Neural crest cell (in vitro differentiated cells): ENCODE measurements at regions not wholly inside any gene's neighbourhood (a gene's known extent, or its start where the extent isn't known, plus 50 kb on each side); places are given as distances from the start of the nearest gene placed in this dataset.

ENCODE experiments used
- DNase-seq: peaks from one replicate; pipeline ENCODE4 v3.0.0; 2021; ENCODE audit warnings: low read depth, mixed read lengths, low spot score
- H3K27ac Mint-ChIP-seq: one replicate; pipeline ENCODE4 v1.8.0; 2021; ENCODE audit warnings: mild to moderate bottlenecking, mixed read lengths; ENCODE audit not compliant: unreplicated experiment
- H3K27me3 Mint-ChIP-seq: 2 replicates; pipeline ENCODE4 v1.8.0; 2021; ENCODE audit warnings: low read depth, mild to moderate bottlenecking, mixed read lengths
- H3K36me3 Mint-ChIP-seq: 2 replicates; pipeline ENCODE4 v1.8.0; 2021; ENCODE audit warnings: low read depth, mild to moderate bottlenecking, mixed read lengths
- H3K4me1 Mint-ChIP-seq: 2 replicates; pipeline ENCODE4 v1.8.0; 2021; ENCODE audit warnings: mixed read lengths
- H3K4me3 Mint-ChIP-seq: one replicate; pipeline ENCODE4 v1.8.0; 2021; ENCODE audit warnings: mild to moderate bottlenecking, mixed read lengths
- H3K9me3 Mint-ChIP-seq: 2 replicates; pipeline ENCODE4 v1.8.0; 2021; ENCODE audit warnings: mixed read lengths
- CTCF ChIP-seq: fragments of 200-600 bp; sonication (generic); conservative IDR thresholded peaks from 2 replicates; pipeline ENCODE4 v1.5.0; 2021; ENCODE audit warnings: antibody characterized with exemption, mild to moderate bottlenecking

GRCh38 chr2:238669046-238669445 lies 178.8 kb upstream of the TWIST2 start:
- Mint-ChIP-seq H3K9me3 (peaks cover 9% of the 10 kb centered on the region), H3K4me1 (no peaks in the 10 kb centered on the region), H3K36me3 (peaks cover 4% of the 10 kb centered on the region), H3K27ac (no peak overlapping the region), H3K27me3 (peaks cover 6% of the 10 kb centered on the region), H3K4me3 (no peak overlapping the region)
- DNase-seq: no peak
- no peak for TF ChIP-seq CTCF

- H3K36me3 Mint-ChIP-seq: peaks cover 4% of the 10 kb centered on the region
- no peak overlapping the region for H3K27ac Mint-ChIP-seq
- DNase-seq: no peak
- peaks cover 9% of the 10 kb centered on the region for H3K9me3 Mint-ChIP-seq
- no peaks in the 10 kb centered on the region for H3K4me1 Mint-ChIP-seq
- TF ChIP-seq CTCF: no peak
- H3K27me3 Mint-ChIP-seq: peaks cover 6% of the 10 kb centered on the region
- no peak overlapping the region for H3K4me3 Mint-ChIP-seq
Measured at GRCh38 chr2:238669581-238670080, 178.3 kb upstream of the TWIST2 start.

- Mint-ChIP-seq H3K9me3 (peaks cover 9% of the 10 kb centered on the region), H3K27ac (no peak overlapping the region), H3K4me3 (no peak overlapping the region), H3K36me3 (peaks cover 4% of the 10 kb centered on the region), H3K27me3 (peaks cover 6% of the 10 kb centered on the region), H3K4me1 (no peaks in the 10 kb centered on the region)
- TF ChIP-seq CTCF: no peak
- no peak for DNase-seq
Measured at GRCh38 chr2:238670111-238670585, 177.7 kb upstream of the TWIST2 start.

- DNase-seq: no peak
- Mint-ChIP-seq H3K4me3 (no peak overlapping the region), H3K27me3 (peaks cover 2% of the 10 kb centered on the region), H3K4me1 (no peaks in the 10 kb centered on the region), H3K36me3 (peaks cover 5% of the 10 kb centered on the region), H3K27ac (no peak overlapping the region), H3K9me3 (peaks cover 9% of the 10 kb centered on the region)
- no peak for TF ChIP-seq CTCF
Measured at GRCh38 chr2:238682536-238682935, 165.3 kb upstream of the TWIST2 start.

GRCh38 chr2:238684362-238685326 lies 163.2 kb upstream of the TWIST2 start:
- H3K4me3 Mint-ChIP-seq: no peak overlapping the region
- no peaks in the 10 kb centered on the region for H3K4me1 Mint-ChIP-seq
- no peak for DNase-seq
- H3K27me3 Mint-ChIP-seq: peaks cover 2% of the 10 kb centered on the region
- no peak for TF ChIP-seq CTCF
- H3K36me3 Mint-ChIP-seq: no peaks in the 10 kb centered on the region
- H3K27ac Mint-ChIP-seq: no peak overlapping the region
- H3K9me3 Mint-ChIP-seq: no peaks in the 10 kb centered on the region
